ENCODE measurements at regions not wholly inside any gene's neighbourhood (a gene's known extent, or its start where the extent isn't known, plus 50 kb on each side); places are given as distances from the start of the nearest gene placed in this dataset.
A peak's percentile ranks its signal among the peaks of the same experiment; 100 is the strongest.
"Not testable (repeated sequence)": the region's sequence is repeated elsewhere in the genome, so short reads cannot be mapped to it uniquely, and the experiment has no call there.

GRCh38 chr11:13782390-13783075 is 114.1 kb downstream of the FAR1 start:
- ATAC-seq (replicated peaks in 6 of 8): peak in 2 of 8 experiments; percentile 74 to 77
- in situ Hi-C loops (cut with MboI; ENCODE audit: low pct_unique_long_range_greater_than_20kb in 2 of 9, low sequenced_read_pairs in 9 of 9, unreplicated experiment in 9 of 9): no loop called here
- no peaks in the 10 kb centered on the region for H3K4me1 ChIP-seq (replicated peaks in 1 of 2)
- H3K27ac ChIP-seq: no peak overlapping the region
- H3K4me3 ChIP-seq: no peak overlapping the region
- WGBS, 10 experiments: 0 to 97% (median 30%) methylated on average over 1 to 7 of the region's 8 CpGs; no CpG with 5 or more reads in 3 of the 10 experiments

- no peak overlapping the region for H3K4me3 ChIP-seq
- ATAC-seq (replicated peaks in 6 of 8): no peak
- in situ Hi-C loops (cut with MboI; ENCODE audit: low pct_unique_long_range_greater_than_20kb in 2 of 9, low sequenced_read_pairs in 9 of 9, unreplicated experiment in 9 of 9): no loop called here
- no peaks in the 10 kb centered on the region for H3K4me1 ChIP-seq (replicated peaks in 1 of 2)
- no peak overlapping the region for H3K27ac ChIP-seq
- WGBS, 10 experiments: 0 to 100% (median 58%) methylated on average over 1 to 3 of the region's 3 CpGs; no CpG with 5 or more reads in 4 of the 10 experiments
These were observed 116.0 kb downstream of the FAR1 start for GRCh38 chr11:13784441-13784840.

- Histone ChIP-seq H3K4me1 (replicated peaks in 1 of 2) (no peaks in the 10 kb centered on the region), H3K4me3 (no peak overlapping the region), H3K27ac (no peak overlapping the region)
- in situ Hi-C loops (cut with MboI; ENCODE audit: low pct_unique_long_range_greater_than_20kb in 2 of 9, low sequenced_read_pairs in 9 of 9, unreplicated experiment in 9 of 9): no loop called here
- 16 to 96% (median 58%) methylated on average over 1 to 5 of the region's 5 CpGs for WGBS, 10 experiments
- peak in 1 of 8 experiments; percentile 80 for ATAC-seq (replicated peaks in 6 of 8)
These were observed 116.4 kb downstream of the FAR1 start for GRCh38 chr11:13784855-13785254.

GRCh38 chr11:13786688-13787087 is 118.2 kb downstream of the FAR1 start:
- in situ Hi-C loops (cut with MboI; ENCODE audit: low pct_unique_long_range_greater_than_20kb in 2 of 9, low sequenced_read_pairs in 9 of 9, unreplicated experiment in 9 of 9): no loop called here
- no peaks in the 10 kb centered on the region for H3K4me1 ChIP-seq (replicated peaks in 1 of 2)
- no peak overlapping the region for H3K4me3 ChIP-seq
- no peak for ATAC-seq (replicated peaks in 6 of 8)
- 0 to 73% (median 8%) methylated on average over 1 to 3 of the region's 3 CpGs; no CpG with 5 or more reads in 4 of the 10 experiments for WGBS, 10 experiments
- H3K27ac ChIP-seq: no peak overlapping the region

- H3K4me3 ChIP-seq; ATAC-seq (replicated peaks in 6 of 8); in situ Hi-C loops (cut with MboI; ENCODE audit: low pct_unique_long_range_greater_than_20kb in 2 of 9, low sequenced_read_pairs in 9 of 9, unreplicated experiment in 9 of 9); H3K4me1 ChIP-seq (replicated peaks in 1 of 2); H3K27ac ChIP-seq: not testable (repeated sequence)
- no CpG with 5 or more reads among the region's 3 CpGs for WGBS, 10 experiments
These were observed 129.1 kb downstream of the FAR1 start for GRCh38 chr11:13797616-13798015.

- no peak overlapping the region for H3K4me3 ChIP-seq
- H3K4me1 ChIP-seq (replicated peaks in 1 of 2): no peaks in the 10 kb centered on the region
- in situ Hi-C loops (cut with MboI; ENCODE audit: low pct_unique_long_range_greater_than_20kb in 2 of 9, low sequenced_read_pairs in 9 of 9, unreplicated experiment in 9 of 9): no loop called here
- 0 to 100% (median 17%) methylated on average over 1 of the region's 1 CpG; no CpG with 5 or more reads in 5 of the 10 experiments for WGBS, 10 experiments
- no peak overlapping the region for H3K27ac ChIP-seq
- ATAC-seq (replicated peaks in 6 of 8): no peak
These were observed 132.4 kb downstream of the FAR1 start for GRCh38 chr11:13800901-13801300.

GRCh38 chr11:13818325-13818724 is 144.2 kb upstream of the SPON1 start:
- WGBS, 10 experiments: 0 to 100% (median 58%) methylated on average over 1 to 2 of the region's 2 CpGs; no CpG with 5 or more reads in 2 of the 10 experiments
- Histone ChIP-seq H3K27ac (no peak overlapping the region), H3K4me1 (replicated peaks in 1 of 2) (peaks cover 0 to 13% of the 10 kb centered on the region in 2 donors), H3K4me3 (no peak overlapping the region)
- ATAC-seq (replicated peaks in 6 of 8): peak in 2 of 8 experiments; percentile 27 to 43
- in situ Hi-C loops (cut with MboI; ENCODE audit: low pct_unique_long_range_greater_than_20kb in 2 of 9, low sequenced_read_pairs in 9 of 9, unreplicated experiment in 9 of 9): no loop called here

GRCh38 chr11:13826505-13827278 is 135.8 kb upstream of the SPON1 start:
- H3K4me1 ChIP-seq (replicated peaks in 1 of 2): no peaks in the 10 kb centered on the region
- no peak overlapping the region for H3K4me3 ChIP-seq
- H3K27ac ChIP-seq: no peak overlapping the region
- in situ Hi-C loops (cut with MboI; ENCODE audit: low pct_unique_long_range_greater_than_20kb in 2 of 9, low sequenced_read_pairs in 9 of 9, unreplicated experiment in 9 of 9): no loop called here
- 8 to 86% (median 65%) methylated on average over 2 to 4 of the region's 4 CpGs; no CpG with 5 or more reads in 4 of the 10 experiments for WGBS, 10 experiments
- ATAC-seq (replicated peaks in 6 of 8): peak in 2 of 8 experiments; percentile 87 to 96

- Histone ChIP-seq H3K4me1 (replicated peaks in 1 of 2) (peaks cover 0 to 6% of the 10 kb centered on the region in 2 donors), H3K4me3 (no peak overlapping the region), H3K27ac (no peak overlapping the region)
- in situ Hi-C loops (cut with MboI; ENCODE audit: low pct_unique_long_range_greater_than_20kb in 2 of 9, low sequenced_read_pairs in 9 of 9, unreplicated experiment in 9 of 9): no loop called here
- ATAC-seq (replicated peaks in 6 of 8): no peak
These were observed 130.8 kb upstream of the SPON1 start for GRCh38 chr11:13831696-13832095.

GRCh38 chr11:13834463-13834862 is 128.1 kb upstream of the SPON1 start:
- peaks cover 0 to 6% of the 10 kb centered on the region in 2 donors for H3K4me1 ChIP-seq (replicated peaks in 1 of 2)
- 0 to 79% (median 17%) methylated on average over 1 to 3 of the region's 3 CpGs; no CpG with 5 or more reads in 1 of the 10 experiments for WGBS, 10 experiments
- in situ Hi-C loops (cut with MboI; ENCODE audit: low pct_unique_long_range_greater_than_20kb in 2 of 9, low sequenced_read_pairs in 9 of 9, unreplicated experiment in 9 of 9): no loop called here
- no peak for ATAC-seq (replicated peaks in 6 of 8)
- H3K4me3 ChIP-seq: no peak overlapping the region
- H3K27ac ChIP-seq: no peak overlapping the region

- no peak for ATAC-seq (replicated peaks in 6 of 8)
- Histone ChIP-seq H3K4me3 (no peak overlapping the region), H3K27ac (no peak overlapping the region), H3K4me1 (replicated peaks in 1 of 2) (peaks cover 4 to 13% of the 10 kb centered on the region in 2 donors)
- in situ Hi-C loops (cut with MboI; ENCODE audit: low pct_unique_long_range_greater_than_20kb in 2 of 9, low sequenced_read_pairs in 9 of 9, unreplicated experiment in 9 of 9): no loop called here
- WGBS, 10 experiments: 0 to 100% (median 81%) methylated on average over 1 to 2 of the region's 2 CpGs; no CpG with 5 or more reads in 4 of the 10 experiments
These were observed 125.9 kb upstream of the SPON1 start for GRCh38 chr11:13836666-13837065.

- 0 to 100% (median 59%) methylated on average over 1 to 2 of the region's 2 CpGs; no CpG with 5 or more reads in 2 of the 10 experiments for WGBS, 10 experiments
- H3K4me1 ChIP-seq (replicated peaks in 1 of 2): peaks cover 4 to 13% of the 10 kb centered on the region in 2 donors
- no peak for ATAC-seq (replicated peaks in 6 of 8)
These were observed 125.2 kb upstream of the SPON1 start for GRCh38 chr11:13837286-13837685.

GRCh38 chr11:13841393-13841792 is 121.1 kb upstream of the SPON1 start:
- peak in 1 of 8 experiments; percentile 61 for ATAC-seq (replicated peaks in 6 of 8)
- Histone ChIP-seq H3K4me3 (no peak overlapping the region), H3K27ac (no peak overlapping the region), H3K4me1 (replicated peaks in 1 of 2) (peaks cover 4 to 11% of the 10 kb centered on the region in 2 donors)
- 14 to 77% (median 46%) methylated on average over 1 to 3 of the region's 3 CpGs; no CpG with 5 or more reads in 1 of the 10 experiments for WGBS, 10 experiments
- in situ Hi-C loops (cut with MboI; ENCODE audit: low pct_unique_long_range_greater_than_20kb in 2 of 9, low sequenced_read_pairs in 9 of 9, unreplicated experiment in 9 of 9): no loop called here

More at GRCh38 chr11:13837286-13837685, 125.2 kb upstream of the SPON1 start:
- Histone ChIP-seq H3K27ac (no peak overlapping the region), H3K4me3 (no peak overlapping the region)
- in situ Hi-C loops (cut with MboI; ENCODE audit: low pct_unique_long_range_greater_than_20kb in 2 of 9, low sequenced_read_pairs in 9 of 9, unreplicated experiment in 9 of 9): no loop called here

Measured in motor neuron (in vitro differentiated cells).